ENCODE measurements at regions not wholly inside any gene's neighbourhood (a gene's known extent, or its start where the extent isn't known, plus 50 kb on each side); places are given as distances from the start of the nearest gene placed in this dataset.

DNA sequence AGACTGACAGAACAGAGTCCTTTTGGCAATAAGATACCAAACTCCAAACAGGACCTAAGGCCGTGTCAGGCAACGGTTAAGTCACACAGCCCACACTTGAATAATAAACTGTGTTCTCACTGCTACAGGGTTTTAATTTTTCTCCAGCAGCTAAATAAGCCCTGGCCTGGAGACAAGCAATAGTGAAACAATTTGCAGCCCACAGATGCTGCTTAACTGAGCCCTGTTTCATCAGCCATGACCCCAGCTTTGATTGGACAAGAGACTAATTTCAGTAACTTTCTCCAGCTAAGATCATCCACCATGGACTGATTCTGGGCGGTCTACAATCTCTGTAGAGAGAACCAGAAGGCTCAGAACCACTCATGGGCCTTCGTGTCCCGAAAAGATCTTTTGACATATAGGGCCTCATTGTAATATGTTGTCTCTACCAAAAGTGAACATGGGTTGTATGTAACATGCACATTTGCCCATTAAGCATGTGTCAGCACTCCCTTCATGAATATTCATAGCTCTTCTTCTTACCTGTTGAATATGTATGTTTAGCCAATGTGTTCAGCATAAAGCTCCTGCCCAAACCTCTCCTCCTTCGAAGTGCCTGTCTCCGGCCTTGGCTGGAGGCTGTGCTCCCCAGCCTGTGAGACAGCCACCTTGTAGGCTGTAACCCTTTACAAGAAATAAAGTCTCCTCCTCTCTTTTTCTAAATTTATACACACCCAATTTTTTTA, 223.1 kb upstream of the AKR1E2 start:
- TF ChIP-seq CTCF (IDR thresholded peaks at IDR 0.05), result no peak
- no peak for TF ChIP-seq POLR2A (IDR thresholded peaks at IDR 0.05)

Data from thyroid gland (tissue), 4 donors.